LNCAP (cell line): ENCODE measurements at regions not wholly inside any gene's neighbourhood (a gene's known extent, or its start where the extent isn't known, plus 50 kb on each side); places are given as distances from the start of the nearest gene placed in this dataset.

Experiments
- TF ChIP-seq, protein P1 (sequence below): fragments of 450-650 bp; IDR thresholded peaks from 2 replicates; pipeline ENCODE4 v1.5.1; 2017; ENCODE audit warnings: mild to moderate bottlenecking

DNA sequence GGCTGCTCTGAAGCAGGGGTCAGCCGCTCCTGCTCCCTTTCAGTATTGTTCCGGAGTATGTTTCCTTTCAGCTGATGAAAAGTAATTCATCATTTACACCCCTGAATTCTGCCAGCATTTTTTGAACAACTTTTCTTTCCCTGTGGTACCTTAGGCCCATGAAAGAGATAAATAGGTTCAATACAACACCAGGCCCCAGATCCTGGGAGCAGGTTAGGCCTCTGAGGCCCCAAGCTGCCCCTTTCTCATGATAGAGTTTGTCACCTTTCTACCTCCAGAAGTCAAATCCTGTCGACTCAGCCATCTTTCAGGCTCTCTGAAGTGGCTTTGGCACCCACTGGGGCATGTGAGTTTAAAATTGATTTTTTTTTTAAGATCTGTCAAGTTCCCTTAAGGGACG is 1415.1 kb upstream of the ZEB2 start:
- TF ChIP-seq, protein P1, sequence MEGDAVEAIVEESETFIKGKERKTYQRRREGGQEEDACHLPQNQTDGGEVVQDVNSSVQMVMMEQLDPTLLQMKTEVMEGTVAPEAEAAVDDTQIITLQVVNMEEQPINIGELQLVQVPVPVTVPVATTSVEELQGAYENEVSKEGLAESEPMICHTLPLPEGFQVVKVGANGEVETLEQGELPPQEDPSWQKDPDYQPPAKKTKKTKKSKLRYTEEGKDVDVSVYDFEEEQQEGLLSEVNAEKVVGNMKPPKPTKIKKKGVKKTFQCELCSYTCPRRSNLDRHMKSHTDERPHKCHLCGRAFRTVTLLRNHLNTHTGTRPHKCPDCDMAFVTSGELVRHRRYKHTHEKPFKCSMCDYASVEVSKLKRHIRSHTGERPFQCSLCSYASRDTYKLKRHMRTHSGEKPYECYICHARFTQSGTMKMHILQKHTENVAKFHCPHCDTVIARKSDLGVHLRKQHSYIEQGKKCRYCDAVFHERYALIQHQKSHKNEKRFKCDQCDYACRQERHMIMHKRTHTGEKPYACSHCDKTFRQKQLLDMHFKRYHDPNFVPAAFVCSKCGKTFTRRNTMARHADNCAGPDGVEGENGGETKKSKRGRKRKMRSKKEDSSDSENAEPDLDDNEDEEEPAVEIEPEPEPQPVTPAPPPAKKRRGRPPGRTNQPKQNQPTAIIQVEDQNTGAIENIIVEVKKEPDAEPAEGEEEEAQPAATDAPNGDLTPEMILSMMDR, result no peak

- TF ChIP-seq, protein P1, result no peak
These were observed 1412.0 kb upstream of the ZEB2 start for GRCh38 chr2:145931781-145932395.

DNA sequence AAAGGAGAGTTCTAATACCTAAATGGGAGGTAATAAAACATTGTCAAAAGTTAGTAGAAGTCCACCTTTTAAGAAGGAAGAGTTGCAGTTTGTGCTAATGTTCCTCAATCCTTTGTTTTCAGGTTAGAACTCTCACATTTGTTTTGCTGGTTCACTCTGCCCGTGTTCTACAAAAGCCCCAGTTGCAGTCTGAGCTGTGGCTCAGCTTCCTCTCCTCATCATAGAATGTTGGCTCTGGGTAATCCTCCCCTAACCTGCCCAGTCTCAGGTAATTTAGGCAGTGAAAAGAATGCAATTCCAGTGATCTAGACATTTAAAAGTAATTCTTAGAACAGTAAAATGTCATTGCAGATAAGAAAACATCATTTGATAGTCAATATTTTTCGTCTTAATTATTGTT is 1410.4 kb upstream of the ZEB2 start:
- TF ChIP-seq, protein P1, result no peak

DNA sequence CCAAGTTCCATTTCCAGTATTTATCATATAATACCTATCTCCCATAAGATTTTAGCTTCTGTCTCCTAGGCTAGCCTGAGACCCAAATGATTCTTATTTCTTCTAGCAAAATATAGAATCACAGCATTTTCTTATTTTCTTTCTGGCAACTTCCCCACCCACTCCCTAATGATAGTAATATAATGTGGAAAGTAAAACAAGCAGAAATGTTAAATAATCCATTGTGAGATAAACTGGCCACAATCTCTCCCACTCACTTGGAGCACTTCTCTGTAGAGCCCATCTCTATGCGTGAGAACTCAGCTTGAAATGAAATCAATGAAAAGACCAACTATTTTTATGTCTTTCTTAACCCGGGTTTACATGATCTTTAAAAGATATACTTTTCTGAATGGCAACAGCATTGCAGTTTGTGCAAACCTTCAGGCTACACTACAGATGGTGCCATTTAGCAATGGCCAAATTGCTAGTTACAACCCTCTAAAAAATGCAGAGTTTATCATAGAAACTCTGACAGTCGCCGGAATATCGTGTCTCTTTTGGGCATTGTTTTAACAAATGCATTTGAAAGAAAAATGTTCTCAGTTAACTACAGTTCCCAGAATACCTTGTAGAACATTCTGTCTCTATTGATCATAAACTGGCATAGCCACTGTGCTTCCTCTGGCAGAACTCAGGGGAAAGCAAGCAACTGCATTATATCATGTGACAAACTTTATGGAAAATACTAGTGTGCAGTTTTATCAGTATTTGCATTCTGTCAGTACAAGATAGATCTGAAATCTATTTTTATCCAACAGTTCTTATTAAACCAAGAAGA is 1407.4 kb upstream of the ZEB2 start:
- TF ChIP-seq, protein P1, result no peak

DNA sequence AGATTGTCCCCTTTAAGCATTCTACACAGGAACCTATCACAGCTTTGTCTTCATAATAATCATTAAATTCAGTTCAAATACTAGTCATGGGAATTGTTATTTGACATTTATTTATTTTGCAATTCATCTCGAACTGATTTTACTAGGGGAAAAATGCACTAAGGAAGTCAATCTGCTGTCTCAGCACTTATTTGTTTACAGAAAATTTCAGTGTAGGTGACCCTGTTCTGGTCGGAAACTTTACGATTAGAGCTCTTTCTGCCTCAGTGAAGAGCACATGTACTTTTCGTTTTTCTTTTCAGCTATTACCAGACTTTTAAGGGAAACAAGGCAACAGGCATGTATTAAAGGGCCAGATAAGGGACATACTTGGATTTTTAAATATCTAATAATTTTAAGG is 1405.7 kb upstream of the ZEB2 start:
- TF ChIP-seq, protein P1, result no peak

DNA sequence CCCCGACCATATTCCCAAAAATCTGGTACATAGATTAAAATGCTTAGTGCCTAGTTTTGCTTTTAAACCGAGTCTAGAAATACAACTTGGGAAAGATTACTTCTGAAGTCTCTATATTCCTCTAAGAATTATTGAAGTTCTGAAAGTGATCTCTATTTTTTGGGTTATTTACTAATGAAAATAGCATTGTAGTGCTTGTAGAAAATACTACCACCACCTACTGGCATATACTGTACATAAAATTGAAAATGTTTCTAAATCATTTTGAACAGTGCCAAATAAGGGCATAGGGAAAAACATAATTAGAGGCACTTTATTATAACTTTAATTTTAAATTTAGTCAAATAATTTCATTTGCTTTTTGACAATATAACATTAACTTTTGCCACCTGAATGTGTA is 1399.6 kb upstream of the ZEB2 start:
- TF ChIP-seq, protein P1, result no peak

GRCh38 chr2:145918951-145919350 is 1399.0 kb upstream of the ZEB2 start:
- TF ChIP-seq, protein P1, result no peak
